HepG2 (cell line): ENCODE measurements at regions not wholly inside any gene's neighbourhood (a gene's known extent, or its start where the extent isn't known, plus 50 kb on each side); places are given as distances from the start of the nearest gene placed in this dataset.

Experiments
- ATAC-seq: fragments of 200-7000 bp; cut with Tn5 transposase; 3 replicates; pipeline ENCODE4 v1.9.1; 2020; ENCODE audit warnings: mild to moderate bottlenecking, moderate library complexity
- BruUV-seq: library from RNA; stranded (reverse); fragments of 400-500 nt; replicated peaks from 2 replicates; lab custom pipeline; 2021; lab: Mats Ljungman, UMichigan
- CTCF ChIA-PET: fragments of 300-600 bp; formaldehyde crosslinking; extraction: SDS; loops from one replicate; lab custom pipeline; 2021; ENCODE audit warnings: low total read pairs, inconsistent platforms, low intra/inter-chr PET ratio; lab: Yijun Ruan, JAX
- POLR2A ChIA-PET: fragments of 350-600 bp; sonication (Branson Sonifier 250); formaldehyde crosslinking; loops from one replicate; lab custom pipeline; 2020; ENCODE audit warnings: antibody characterized with exemption, inconsistent platforms; lab: Yijun Ruan, JAX
- DNase-seq: peaks from one replicate; pipeline ENCODE4 v3.0.0-alpha.2; 2015; ENCODE audit warnings: low spot score
- FAIRE-seq: peaks from 3 replicates; lab custom pipeline; 2011; peaks lifted over from hg19 to GRCh38; lab: Jason Lieb, UNC
- H2AFZ ChIP-seq: one replicate; pipeline ENCODE4 v1.6.1; 2011; ENCODE audit warnings: low read length, inconsistent platforms
- H3K27ac ChIP-seq: fragments of 300-600 bp; 3 replicates; pipeline ENCODE4 v1.8.0; 2011; ENCODE audit warnings: mixed run types, mild to moderate bottlenecking, mixed read lengths, low read length, inconsistent platforms; ENCODE audit not compliant: insufficient read depth; ENCODE audit errors: extremely low read length
- H3K27me3 ChIP-seq, 2 experiments: fragments of 200-600 bp in 1 of 2; 2 replicates in 1 of 2; 3 replicates in 1 of 2; pipeline versions ENCODE4 v1.6.0 to v1.8.0; 2011; ENCODE audit warnings: low read length in 2 of 2, mild to moderate bottlenecking in 2 of 2, moderate library complexity in 2 of 2, inconsistent platforms in 1 of 2; ENCODE audit not compliant: insufficient read depth in 2 of 2, control insufficient read depth in 1 of 2
- H3K36me3 ChIP-seq, 2 experiments: fragments of 200-600 bp in 1 of 2; replicated peaks in 1 of 2; 2 replicates in 1 of 2; 3 replicates in 1 of 2; pipeline versions ENCODE4 v1.5.1 to v1.8.0; 2011; ENCODE audit warnings: low read length in 2 of 2, inconsistent platforms in 1 of 2; ENCODE audit not compliant: insufficient read depth in 2 of 2, control insufficient read depth in 1 of 2
- H3K4me1 ChIP-seq: 2 replicates; pipeline ENCODE4 v1.5.1; 2012; ENCODE audit warnings: low read length, inconsistent platforms; ENCODE audit not compliant: insufficient read depth
- H3K4me2 ChIP-seq: 2 replicates; pipeline ENCODE4 v1.6.0; 2011; ENCODE audit warnings: low read depth, low read length, inconsistent platforms
- H3K4me3 ChIP-seq, 3 experiments: fragments of 200-600 bp in 1 of 3; sonication (generic), shearing (Covaris generic) in 1 of 3; replicated peaks in 1 of 3; 2 replicates each; pipeline ENCODE4 v1.5.1; 2011 to 2016; ENCODE audit warnings: low read length in 3 of 3, inconsistent platforms in 2 of 3, low read depth in 2 of 3, mild to moderate bottlenecking in 2 of 3, control low read depth in 1 of 3, mixed read lengths in 1 of 3; ENCODE audit not compliant: insufficient read depth in 1 of 3
- H3K79me2 ChIP-seq: one replicate; pipeline ENCODE4 v1.6.1; 2011; ENCODE audit warnings: low read length, inconsistent platforms; ENCODE audit not compliant: insufficient read depth
- H3K9ac ChIP-seq: 2 replicates; pipeline ENCODE4 v1.6.0; 2011; ENCODE audit warnings: mild to moderate bottlenecking, low read depth, low read length, inconsistent platforms; ENCODE audit not compliant: insufficient read depth
- H3K9me3 ChIP-seq: 2 replicates; pipeline ENCODE4 v1.5.1; 2012; ENCODE audit warnings: mild to moderate bottlenecking, low read length
- H4K20me1 ChIP-seq: 2 replicates; pipeline ENCODE4 v1.6.0; 2011; ENCODE audit warnings: inconsistent platforms, mild to moderate bottlenecking, low read length, moderate library complexity; ENCODE audit not compliant: insufficient read depth
- ATF6 ChIP-seq: sonication (generic); formaldehyde crosslinking; conservative IDR thresholded peaks from 2 replicates; pipeline ENCODE4 v1.4.0; 2020; ENCODE audit warnings: missing genetic modification reagents
- DMTF1 ChIP-seq: sonication (generic); formaldehyde crosslinking; IDR thresholded peaks from 2 replicates; pipeline ENCODE4 v1.4.0; 2020; ENCODE audit warnings: mild to moderate bottlenecking, missing genetic modification reagents
- ESRRA ChIP-seq: sonication (generic); formaldehyde crosslinking; IDR thresholded peaks from 2 replicates; pipeline ENCODE4 v1.5.1; 2020; ENCODE audit warnings: mild to moderate bottlenecking, low read depth, missing genetic modification reagents
- HNF4A ChIP-seq: sonication (generic); formaldehyde crosslinking; IDR thresholded peaks from 2 replicates; pipeline ENCODE4 v1.4.0; 2020; ENCODE audit warnings: missing genetic modification reagents
- HOXD1 ChIP-seq: sonication (generic); formaldehyde crosslinking; IDR thresholded peaks from 2 replicates; pipeline ENCODE4 v1.5.0; 2020; ENCODE audit warnings: missing genetic modification reagents
- MBNL3 ChIP-seq: fragments of 250-450 bp; sonication (Bioruptor Pico); conservative IDR thresholded peaks from 2 replicates; pipeline ENCODE4 v1.8.0; 2022; ENCODE audit warnings: mild to moderate bottlenecking, inconsistent platforms
- MTF2 ChIP-seq: sonication (generic); formaldehyde crosslinking; IDR thresholded peaks from 2 replicates; pipeline ENCODE4 v1.5.0; 2020; ENCODE audit warnings: missing genetic modification reagents, borderline replicate concordance
- PCBP1 ChIP-seq: fragments of 200-400 bp; formaldehyde crosslinking; IDR thresholded peaks from 2 replicates; pipeline ENCODE4 v1.6.1; 2017; ENCODE audit warnings: mild to moderate bottlenecking, low read depth, low read length, borderline replicate concordance
- REXO4 ChIP-seq: sonication (generic); formaldehyde crosslinking; IDR thresholded peaks from 2 replicates; pipeline ENCODE4 v1.8.0; 2022; ENCODE audit warnings: missing genetic modification reagents, mild to moderate bottlenecking, borderline replicate concordance
- RXRB ChIP-seq: IDR thresholded peaks from 2 replicates; pipeline ENCODE4 v1.6.1; 2016; ENCODE audit warnings: borderline replicate concordance, missing genetic modification reagents, missing compliant biosample characterization
- SRF ChIP-seq: IDR thresholded peaks from 2 replicates; pipeline ENCODE4 v1.6.1; 2011; ENCODE audit warnings: mild to moderate bottlenecking, low read depth, low read length, moderate library complexity
- ZC3H13 ChIP-seq: sonication (generic); formaldehyde crosslinking; IDR thresholded peaks from 2 replicates; pipeline ENCODE4 v1.8.1; 2023; ENCODE audit warnings: mild to moderate bottlenecking, missing genetic modification reagents, moderate library complexity
- WGBS: methylation state at CpG from one replicate; pipeline ENCODE4 v1.1.6; 2017; ENCODE audit warnings: low lambda C conversion rate; 5-methylcytosine and 5-hydroxymethylcytosine counted together
- in situ Hi-C: cut with HindIII; loops from 2 replicates; pipeline ENCODE4 v1.10.0; 2017; ENCODE audit warnings: low pct_unique_long_range_greater_than_20kb; ENCODE audit not compliant: extremely low pct_ligation_motif_present
- intact Hi-C: fragments of 100-400 bp; cut with micrococcal nuclease; formaldehyde crosslinking; loops from one replicate; pipeline ENCODE4 v1.10.0; 2022; ENCODE audit not compliant: unreplicated experiment
- TF ChIP-seq, protein P1 (sequence below): IDR thresholded peaks from 2 replicates; pipeline ENCODE4 v1.6.1; 2016; ENCODE audit warnings: mild to moderate bottlenecking, missing biosample characterization, missing genetic modification reagents

- CTCF ChIA-PET = no interaction called here
- Histone ChIP-seq H4K20me1 (no peaks in the 10 kb centered on the region), H3K4me2 (no peak overlapping the region), H3K27ac (no peak overlapping the region), H3K4me1 (no peaks in the 10 kb centered on the region), H3K79me2 (no peaks in the 10 kb centered on the region), H2AFZ (no peak overlapping the region), H3K27me3 (no peaks in the 10 kb centered on the region), H3K9ac (no peak overlapping the region), H3K4me3 (no peak overlapping the region), H3K9me3 (no peaks in the 10 kb centered on the region), H3K36me3 (peaks cover 2 to 12% of the 10 kb centered on the region in 2 experiments; a peak in 2 of 5 replicates)
- in situ Hi-C loops = loop anchor here (25.0 kb wide), 1 partner anchor 627 kb away; no protein-coding TSS in a partner anchor
- TF ChIP-seq RXRB (CRISPR knock-in tag) (no peak), PCBP1 (no peak), REXO4 (CRISPR knock-in tag) (no peak), MBNL3 (CRISPR knock-in tag) (no peak), ESRRA (CRISPR knock-in tag) (no peak), ZC3H13 (no peak), MTF2 (CRISPR knock-in tag) (no peak), DMTF1 (CRISPR knock-in tag) (no peak), ATF6 (CRISPR knock-in tag) (no peak), HOXD1 (no peak), HNF4A (CRISPR knock-in tag) (no peak), SRF (no peak)
- TF ChIP-seq, protein P1, sequence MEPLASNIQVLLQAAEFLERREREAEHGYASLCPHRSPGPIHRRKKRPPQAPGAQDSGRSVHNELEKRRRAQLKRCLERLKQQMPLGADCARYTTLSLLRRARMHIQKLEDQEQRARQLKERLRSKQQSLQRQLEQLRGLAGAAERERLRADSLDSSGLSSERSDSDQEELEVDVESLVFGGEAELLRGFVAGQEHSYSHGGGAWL (CRISPR knock-in tag) = no peak
- intact Hi-C loops = no loop called here
- no peak for FAIRE-seq
- no peak for ATAC-seq
- BruUV-seq = no TSS peak
- no peak for DNase-seq
- POLR2A ChIA-PET = no interaction called here
- WGBS = 87% methylated on average over 7 of the region's 7 CpGs
These were observed 85.3 kb upstream of the TIAM2 start for GRCh38 chr6:154909821-154910220.
